Stimulated activated CD4-positive, alpha-beta T cell treated with anti-CD3 and anti-CD28 coated beads, Interleukin-1b, Interleukin-23, amount 100 ng/mL, for 48 hours (primary cell): ENCODE measurements at regions not wholly inside any gene's neighbourhood (a gene's known extent, or its start where the extent isn't known, plus 50 kb on each side); places are given as distances from the start of the nearest gene placed in this dataset.

Source experiments
- DNase-seq: peaks from one replicate; pipeline ENCODE4 v3.0.0-alpha.2; 2020

DNA sequence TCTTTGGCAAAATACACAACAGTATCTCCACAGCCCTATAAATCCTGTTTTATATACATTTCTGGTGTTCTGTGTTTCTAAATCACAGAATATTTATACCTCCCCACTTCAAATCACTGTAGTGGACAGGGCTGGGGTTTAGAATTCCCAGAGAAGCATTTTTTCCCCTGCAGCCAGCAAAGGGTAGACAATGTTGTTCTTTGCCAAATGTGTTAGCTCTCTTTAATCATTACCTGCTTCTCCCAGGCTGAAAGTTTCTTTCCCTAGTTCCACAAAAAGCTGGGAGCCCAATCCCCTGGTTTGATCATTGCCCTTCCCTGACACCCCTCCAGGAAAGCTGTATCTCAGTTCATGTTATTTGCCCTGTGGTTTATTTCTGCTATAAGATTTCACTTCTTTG is 520.0 kb upstream of the SPHKAP start:
- no peak for DNase-seq

DNA sequence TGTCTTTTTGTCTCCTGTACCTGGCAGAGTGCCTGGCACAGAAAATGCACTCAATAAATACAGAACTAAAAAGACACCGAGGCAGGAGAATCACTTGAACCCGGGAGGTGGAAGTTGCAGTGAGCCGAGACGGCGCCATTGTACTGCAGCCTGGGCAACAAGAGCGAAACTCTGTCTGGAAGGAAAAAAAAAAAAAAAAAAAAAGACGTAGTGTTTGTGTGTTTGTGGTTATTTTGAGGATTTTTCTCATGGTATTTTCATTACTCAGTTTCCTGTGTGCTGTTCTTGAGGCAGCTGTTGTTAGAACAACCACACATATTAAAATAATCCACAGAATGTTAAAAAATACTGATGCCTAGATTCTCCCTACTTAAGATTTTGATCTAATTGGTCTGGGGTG is 519.2 kb upstream of the SPHKAP start:
- no peak for DNase-seq

DNA sequence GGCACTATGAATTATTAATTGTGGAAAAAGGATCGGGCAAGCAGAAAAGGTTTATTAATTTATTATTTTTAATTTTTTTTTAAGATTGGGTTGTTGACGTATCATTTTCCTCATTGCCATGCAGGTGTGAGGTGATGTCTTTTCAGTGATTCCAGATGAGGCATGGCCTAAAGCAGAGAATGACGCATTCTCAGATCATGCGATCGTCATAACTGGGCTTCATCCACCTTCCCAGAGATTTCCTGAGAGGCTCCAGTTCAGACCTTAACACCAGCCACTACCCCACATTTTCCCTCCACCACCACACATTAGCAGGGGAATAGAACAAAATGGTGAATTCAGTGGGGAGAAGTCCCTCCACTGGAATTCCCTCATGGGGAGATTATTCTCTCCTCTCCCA is 518.4 kb upstream of the SPHKAP start:
- no peak for DNase-seq

DNA sequence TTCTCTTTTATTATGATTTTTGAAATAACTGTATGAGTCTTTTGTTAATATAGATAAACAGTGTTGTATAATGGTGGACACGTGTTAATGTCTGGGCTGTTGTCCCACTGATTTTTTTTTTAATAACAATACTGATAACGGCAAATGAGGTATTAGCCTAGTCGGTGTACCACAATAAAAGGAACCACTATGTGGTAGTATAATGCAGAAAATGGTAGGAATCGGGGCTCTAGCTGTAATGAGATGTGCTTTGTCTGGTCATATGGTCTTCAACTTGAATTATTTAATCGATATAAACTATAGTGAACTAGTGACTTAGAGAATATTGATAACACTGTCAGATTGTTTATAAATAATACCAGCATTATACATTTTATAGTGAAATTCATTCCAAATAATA is 517.9 kb upstream of the SPHKAP start:
- no peak for DNase-seq

DNA sequence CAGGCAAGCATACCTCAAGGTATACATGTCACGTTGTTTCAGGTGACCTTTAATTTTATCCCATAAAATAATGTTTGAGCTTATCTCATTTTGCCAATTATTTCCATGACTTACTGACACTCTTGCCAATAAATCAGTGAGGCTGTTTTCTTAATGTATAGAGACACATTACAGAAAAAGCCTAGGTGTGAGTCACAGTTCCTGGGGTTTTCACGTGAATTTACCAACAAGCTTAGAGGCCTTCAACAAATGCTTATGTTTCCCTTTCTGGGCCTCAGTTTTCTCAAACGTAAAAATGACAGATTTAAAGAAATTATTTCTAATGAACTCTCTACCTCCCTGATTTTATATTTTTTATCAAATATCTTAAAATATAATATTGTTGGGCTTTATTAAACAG is 517.5 kb upstream of the SPHKAP start:
- no peak for DNase-seq

DNA sequence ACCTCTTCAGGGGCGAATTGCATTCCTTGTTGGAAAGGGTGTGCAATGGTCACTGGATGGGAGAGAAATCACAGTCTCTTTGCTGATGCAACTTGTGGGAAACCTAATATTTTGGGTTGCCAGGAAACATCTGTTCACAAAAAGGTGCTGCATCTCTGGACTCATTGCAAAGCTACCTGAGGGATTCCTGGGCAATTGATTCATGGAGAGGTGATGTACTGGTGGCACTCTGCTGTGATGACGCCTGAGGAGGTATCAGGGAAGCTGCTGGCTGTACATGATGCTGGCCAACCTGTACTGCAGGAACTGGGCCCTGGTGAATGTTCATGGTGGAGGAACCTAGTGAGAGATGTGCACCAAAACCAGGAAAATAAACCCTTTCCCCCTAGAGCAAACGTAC is 516.0 kb upstream of the SPHKAP start:
- DNase-seq: no peak

DNA sequence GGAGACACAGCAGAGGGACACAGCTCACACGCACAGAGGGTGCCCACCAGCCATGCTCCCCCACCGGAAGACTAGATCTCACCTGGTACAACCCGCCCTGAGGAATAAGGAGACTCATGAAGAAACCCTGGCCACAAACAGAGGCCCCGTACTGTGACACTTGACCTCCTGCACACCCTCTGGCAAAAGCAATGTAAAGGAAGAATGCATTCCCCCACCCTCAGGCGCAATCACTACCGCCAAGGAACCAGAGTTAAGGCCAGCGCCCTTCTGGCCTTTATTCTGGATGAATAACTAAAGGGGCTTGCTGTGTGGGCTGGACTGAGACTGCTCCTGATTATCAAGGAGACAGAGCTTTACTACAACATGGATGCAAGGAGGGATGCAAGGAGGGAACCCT is 509.2 kb upstream of the SPHKAP start:
- DNase-seq: no peak

DNA sequence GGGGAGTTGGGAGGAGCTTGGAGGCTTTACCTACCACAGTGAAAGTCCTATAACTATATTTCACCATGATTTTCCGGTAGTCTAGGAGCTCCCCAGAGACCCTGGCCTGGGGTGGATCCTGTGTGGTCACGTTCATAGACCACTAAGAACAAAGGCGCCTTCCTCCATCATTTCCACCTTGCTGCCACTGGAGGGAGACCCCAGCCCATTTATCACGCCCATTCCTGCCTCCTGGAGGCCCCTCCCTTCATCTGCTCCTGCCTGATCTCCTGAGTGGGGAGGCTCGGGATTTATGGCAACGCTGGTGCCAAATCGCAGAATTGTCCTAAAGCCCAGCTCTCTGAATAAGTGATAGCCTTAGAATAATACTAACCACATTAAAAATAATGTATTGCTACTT is 507.6 kb upstream of the SPHKAP start:
- no peak for DNase-seq

DNA sequence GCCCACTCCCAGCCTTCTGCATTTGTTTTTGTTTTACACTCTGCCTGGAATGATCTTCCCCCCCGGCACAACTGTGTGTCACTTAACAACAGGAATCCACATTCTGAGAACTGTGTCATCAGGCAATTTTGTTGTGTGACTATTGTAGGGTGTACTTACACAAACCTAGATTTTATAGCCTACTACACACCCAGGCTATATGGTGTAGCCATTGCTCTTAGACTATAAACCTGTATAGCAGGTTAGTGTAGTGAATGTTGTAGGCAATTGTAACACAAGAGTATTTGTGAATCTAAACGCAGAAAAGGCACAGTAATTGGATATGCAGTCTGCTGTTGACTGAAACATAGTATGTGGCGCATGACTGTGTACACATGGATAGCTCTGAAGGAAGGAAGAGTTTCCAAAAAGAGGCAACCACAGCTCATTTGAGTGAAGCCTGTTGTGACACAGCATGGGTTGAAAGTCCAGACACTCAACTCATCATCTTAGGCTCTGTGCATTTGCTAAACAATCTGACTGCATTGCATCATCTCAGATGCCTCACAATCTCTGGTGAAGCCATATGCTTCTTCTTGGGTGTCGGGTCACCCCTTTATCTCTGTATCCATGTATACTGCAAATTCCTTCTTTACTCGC is 506.6 kb upstream of the SPHKAP start:
- DNase-seq: no peak

DNA sequence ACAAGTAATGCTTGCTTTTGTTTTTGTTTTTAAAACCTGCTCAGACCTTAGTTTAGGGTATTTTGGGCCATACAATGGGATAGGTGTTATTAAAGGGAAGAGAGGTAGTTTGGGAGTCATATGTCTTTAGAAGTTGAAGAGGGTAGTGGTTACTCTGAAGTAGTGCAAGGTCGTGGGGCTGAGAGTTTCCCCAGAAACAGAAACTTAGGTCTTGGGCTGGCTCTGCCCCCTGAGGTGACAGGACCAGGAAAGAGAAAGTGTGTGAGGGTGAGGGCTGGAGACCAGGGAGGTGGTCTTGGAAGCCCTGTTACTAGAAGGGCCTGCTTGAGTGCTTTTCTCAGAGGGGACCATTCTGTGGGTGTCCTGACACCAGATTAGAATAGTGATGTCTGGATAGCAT is 500.5 kb upstream of the SPHKAP start:
- no peak for DNase-seq

DNA sequence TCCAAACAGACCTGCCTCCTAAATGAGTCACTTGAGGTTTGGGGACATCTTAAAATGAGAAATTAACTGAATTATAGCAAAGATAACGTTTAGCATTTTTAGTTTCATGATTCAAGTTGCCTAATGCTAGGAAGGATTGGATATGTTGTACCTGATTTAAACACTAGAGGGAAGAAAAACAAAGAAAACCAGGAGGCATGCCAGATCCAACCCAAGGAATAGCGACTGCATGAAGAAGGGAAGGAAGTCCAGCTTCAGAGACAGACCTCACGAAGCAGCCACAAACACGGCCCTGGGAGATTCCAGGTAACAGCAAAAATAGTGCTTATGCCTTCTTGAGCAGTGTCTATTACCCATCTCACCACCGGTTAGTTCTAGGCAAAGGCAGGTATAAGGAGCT is 499.9 kb upstream of the SPHKAP start:
- DNase-seq: no peak

DNA sequence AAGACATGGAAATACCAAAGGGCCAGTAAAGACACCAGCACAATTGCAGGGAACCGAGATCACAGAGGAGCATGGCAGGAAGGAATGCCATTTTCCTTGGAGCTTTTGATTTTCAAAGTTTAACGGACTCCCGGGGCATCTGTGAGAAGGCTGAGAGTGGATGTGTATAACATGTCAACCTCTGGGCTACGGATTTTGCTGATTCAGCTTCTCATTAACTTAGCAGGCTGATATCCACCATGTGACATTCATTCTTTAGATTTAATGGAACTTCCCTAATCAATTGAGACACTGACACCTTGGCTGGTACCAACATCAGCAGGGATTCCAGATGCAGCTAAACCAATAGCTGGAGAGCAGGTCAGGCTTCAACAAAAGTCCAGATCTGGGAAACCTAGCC is 496.6 kb upstream of the SPHKAP start:
- DNase-seq: no peak

DNA sequence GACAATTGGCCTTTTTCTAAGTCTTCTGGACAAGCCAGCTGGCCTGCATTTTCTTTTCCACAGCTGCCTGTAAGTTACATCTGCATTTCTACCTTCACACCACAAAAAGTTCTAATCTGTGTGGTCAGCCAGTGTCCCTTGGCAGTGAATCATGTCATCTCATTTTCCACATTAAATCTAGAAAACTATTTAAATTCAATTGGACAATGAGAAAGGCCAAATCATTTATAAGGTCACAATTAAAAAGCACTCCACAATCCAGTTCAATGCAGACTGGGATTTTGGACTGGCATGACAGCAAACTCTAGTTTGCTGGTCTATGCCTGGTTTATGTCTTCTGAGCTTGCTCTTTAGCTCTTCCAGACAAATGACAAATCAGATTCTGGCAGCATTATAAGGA is 494.2 kb upstream of the SPHKAP start:
- DNase-seq: no peak

DNA sequence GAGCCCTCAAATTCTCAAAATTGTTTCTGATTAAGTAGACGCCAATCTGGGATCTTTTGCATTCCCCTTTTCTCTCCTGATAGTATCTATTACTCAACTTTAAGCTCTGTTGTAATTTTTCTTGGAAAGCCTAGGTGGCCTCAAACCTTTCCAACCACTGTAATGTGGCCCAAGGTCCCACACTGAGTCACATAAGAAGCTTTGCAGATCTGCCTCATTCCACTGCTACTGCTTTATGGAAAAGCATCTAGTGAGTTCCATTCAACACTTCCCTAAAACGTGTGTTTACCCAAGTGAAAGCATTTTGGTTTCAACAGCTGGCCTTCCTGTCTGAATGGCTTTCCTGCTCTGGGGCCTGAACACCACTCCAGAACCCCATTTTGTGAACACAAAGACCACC is 493.6 kb upstream of the SPHKAP start:
- no peak for DNase-seq

DNA sequence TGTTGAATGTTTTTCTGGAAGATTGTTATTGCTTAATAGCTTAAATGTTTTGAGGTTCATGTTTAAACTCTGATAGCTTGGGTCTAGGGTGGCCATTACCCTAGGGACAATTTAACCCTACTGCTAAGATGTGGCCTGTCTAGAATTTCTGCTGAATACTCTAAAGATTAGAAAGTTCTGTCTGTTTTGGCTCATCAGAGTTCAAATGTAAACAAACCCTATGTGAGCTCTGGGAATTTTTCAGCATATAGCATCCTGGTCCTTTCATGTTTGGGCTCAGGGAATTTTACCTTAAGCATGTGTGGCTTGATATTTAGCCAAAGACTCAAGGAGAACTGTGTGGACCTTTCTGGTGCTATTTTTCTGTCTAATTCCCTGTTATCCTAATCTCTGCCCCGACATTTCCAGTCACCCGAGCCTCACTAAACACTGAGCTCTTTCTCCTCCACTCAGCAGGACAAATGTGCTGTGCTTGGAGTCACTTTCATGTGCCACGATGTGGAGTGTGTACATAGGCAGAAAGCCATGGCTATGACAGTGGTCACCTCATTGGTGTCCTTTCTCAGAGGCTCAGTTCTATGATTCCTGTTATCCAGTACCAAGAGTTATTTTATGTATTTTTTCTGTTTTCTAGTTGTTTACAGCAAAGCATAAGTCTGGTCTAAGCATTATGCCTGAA is 492.5 kb upstream of the SPHKAP start:
- DNase-seq: no peak

DNA sequence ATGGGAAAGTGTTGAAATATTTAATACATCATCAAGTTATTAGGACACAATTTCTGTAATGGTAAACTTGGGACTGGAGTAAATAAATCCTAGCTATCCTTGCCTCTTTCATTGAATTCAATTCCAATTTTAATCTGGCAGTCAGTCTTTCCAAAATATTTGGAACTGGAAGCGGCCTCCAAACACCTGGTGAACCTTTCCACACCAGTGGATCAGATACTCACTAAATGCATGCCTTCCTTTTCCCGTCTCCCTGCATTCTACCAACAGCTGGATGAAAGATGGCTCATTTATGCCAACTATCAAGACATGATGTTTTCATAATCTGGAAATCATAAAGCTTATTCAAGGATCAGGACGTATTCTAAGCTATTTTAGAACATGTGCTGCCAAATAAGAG is 488.2 kb upstream of the SPHKAP start:
- no peak for DNase-seq

DNA sequence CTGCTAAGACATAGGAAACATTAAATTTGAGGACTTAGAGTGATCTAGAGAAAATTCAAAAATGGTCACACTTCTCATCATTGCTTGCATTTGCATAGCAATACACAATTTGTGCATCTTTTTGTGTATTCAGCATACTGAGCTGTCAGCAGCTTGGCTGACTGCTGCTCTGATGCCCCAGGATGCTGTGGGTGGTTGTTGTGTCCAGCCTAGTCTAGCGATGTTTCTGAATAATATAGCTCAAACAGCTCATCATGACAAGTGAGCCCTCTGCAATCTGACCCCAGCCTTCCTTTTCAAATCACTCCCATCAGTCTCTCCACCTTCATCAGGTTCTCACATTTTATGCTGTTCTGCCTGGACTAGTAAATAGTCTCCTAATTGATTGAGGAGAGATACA is 483.7 kb upstream of the SPHKAP start:
- no peak for DNase-seq

DNA sequence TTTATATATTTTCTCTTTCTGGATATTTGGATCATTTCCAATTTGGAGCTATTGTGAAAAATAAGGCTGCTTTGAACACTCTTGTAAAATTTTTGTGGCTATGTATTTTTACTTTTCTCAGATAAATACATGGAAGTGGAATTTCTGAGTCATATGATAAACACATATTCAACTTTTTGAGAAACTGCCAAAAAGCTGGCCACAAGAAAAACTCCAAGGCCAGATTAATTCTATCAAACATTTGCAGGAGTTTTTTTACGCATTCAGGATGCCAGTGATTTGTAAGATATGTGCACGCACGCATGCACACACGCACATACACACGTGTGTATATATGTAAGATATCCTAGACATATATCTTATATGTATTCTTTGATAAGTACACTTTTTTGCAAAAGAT is 477.5 kb upstream of the SPHKAP start:
- no peak for DNase-seq

DNA sequence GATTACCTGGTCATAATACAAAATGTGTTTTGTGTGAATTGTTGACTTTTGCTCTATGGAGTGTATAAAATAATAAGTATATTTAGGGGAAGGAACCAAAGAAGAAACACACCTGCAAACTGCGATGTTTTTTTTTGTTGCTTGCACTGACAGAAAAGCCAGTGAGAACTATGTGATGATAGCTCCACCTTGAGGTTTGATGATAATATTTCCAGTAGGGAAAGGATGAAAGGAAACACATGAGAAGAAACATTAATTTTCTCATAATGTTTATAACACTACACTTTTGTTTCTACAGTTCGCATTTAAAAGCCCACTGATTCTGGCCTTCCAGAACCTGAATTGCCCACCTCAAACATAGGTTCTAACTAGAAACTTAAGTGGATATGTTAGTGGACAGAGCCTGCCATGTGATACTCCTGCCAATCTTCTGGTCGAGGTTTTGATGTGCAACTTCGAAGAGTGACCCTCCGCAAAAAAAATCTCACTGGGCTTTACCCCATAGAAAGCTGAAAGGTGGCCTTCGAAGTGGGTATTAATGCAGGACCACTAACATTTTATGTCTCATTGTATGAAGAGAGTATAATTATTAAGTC is 476.4 kb upstream of the SPHKAP start:
- DNase-seq: no peak

DNA sequence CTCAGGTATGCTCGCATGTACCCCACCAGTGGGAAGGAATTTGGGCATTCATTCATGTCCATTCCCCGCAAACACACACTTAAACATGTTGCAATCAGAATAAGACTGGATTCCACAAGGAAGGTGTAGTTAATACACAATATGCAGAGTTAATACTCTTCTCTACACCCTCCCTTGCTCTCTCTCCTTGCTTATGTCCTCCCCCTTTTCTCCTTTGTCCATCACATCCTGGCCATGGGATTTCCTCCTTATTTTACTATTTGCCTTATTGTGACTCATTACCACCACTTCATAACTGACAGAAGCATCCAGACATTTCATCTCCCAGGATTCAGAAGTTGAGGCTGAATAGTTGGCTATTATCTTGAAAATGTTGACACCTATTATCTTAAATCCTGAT is 473.8 kb upstream of the SPHKAP start:
- no peak for DNase-seq

DNA sequence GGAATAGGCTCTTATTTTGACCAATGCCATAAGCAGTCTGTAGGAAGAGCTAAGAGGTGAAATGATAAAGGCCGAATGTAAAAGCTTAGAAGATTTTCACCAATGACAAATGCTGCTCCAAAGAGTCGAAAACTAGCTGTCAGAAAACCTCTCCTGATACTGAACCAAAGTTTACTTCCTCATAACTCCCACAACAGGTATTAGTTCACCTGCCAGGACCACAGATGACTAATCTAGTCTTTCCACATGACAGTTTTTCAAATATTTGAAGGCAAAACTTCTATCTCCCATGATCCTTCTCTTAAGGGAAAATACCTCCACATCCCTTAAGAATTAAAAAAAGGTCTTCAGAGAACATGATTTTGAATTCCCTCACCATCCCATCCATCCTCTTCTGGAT is 473.2 kb upstream of the SPHKAP start:
- DNase-seq: no peak

DNA sequence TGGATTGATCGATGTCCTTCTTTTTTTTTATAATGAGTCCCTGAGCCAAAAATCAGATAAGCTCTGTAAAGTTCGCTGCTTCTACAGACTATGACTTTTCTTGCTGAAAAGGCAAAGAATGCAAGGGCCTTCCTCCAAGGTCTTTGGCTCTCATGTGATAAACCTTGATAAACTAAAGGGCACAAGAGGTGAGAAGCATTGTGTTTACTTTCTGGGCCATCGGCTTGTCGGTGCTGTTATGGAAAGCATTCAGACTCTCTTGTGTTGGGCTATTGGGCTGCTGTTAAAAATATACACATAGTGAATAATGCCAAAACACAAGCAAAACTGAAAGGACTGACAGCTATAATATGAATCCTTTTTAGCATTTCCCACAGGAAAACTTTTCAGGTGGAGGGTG is 472.4 kb upstream of the SPHKAP start:
- DNase-seq: no peak

DNA sequence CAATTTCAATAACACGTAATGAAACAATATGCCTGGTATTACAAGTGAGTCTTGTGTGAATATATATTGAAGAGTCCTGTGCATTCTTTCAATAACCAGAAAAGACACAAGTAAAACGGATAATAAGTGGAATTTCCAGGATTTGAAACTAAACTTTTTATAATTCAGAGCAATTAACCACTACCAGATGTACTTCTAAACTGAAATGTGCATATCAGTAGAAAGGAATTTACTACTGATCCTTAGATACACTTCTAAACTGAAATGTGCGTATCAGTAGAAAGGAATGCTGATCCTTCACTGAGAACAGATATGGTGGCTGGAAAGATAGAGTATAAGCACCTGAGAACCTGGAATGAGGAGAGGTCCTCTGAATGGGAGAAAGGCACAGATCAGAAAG is 470.9 kb upstream of the SPHKAP start:
- DNase-seq: no peak

DNA sequence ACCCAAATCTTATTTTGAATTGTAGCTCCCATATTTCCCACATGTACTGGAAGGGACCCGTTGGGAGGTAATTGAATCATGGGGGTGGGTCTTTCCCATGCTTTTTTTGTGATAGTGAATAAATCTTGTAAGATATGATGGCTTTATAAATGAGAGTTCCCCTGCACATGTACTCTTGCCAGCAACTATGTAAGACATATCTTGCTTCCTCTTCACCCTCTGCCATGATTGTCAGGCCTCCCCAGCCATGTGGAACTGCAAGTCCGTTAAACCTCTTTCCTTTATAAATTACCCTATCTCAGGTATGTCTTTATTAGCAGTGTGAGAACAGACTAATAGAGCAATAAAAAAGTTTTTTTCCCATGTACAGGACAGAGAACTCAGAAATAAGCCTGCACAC is 468.4 kb upstream of the SPHKAP start:
- no peak for DNase-seq

DNA sequence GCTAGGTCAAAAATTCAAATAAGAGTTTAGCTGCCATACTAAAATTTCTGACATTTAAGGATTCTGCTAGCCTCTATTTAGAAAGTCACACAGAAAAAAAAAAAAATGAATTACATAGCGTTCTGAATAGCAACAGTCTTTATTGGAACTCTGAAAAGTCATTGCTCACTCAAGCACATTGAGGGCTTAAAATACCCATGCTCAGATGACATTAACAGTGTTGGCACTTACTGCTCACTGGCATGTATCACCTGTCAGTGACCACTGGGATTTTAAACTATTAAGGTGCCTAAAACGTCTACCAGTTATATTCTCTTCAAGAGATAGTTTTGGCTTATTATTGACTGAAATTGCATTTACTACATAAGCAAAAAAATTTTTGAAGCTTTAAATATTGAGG is 468.0 kb upstream of the SPHKAP start:
- DNase-seq: no peak
